ENCODE measurements at regions not wholly inside any gene's neighbourhood (a gene's known extent, or its start where the extent isn't known, plus 50 kb on each side); places are given as distances from the start of the nearest gene placed in this dataset.

GRCh38 chrY:8712296-8712695 lies 625.0 kb upstream of the TSPY4 start:
- no peak for TF ChIP-seq POLR2A (IDR thresholded peaks at IDR 0.05)
- no peak for TF ChIP-seq POLR2AphosphoS5 (IDR thresholded peaks at IDR 0.05)
- no peak for TF ChIP-seq CTCF (IDR thresholded peaks at IDR 0.05 in 8 of 11, conservative IDR thresholded peaks at IDR 0.05 in 3 of 11)

All from spleen (tissue), 7 donors.